SK-N-SH (cell line): ENCODE measurements at regions not wholly inside any gene's neighbourhood (a gene's known extent, or its start where the extent isn't known, plus 50 kb on each side); places are given as distances from the start of the nearest gene placed in this dataset.

ENCODE experiments used
- CTCF ChIA-PET: fragments of 300-600, 350-600 bp; formaldehyde crosslinking; extraction: SDS; loops from one replicate; lab custom pipeline; 2021; lab: Yijun Ruan, JAX
- POLR2A ChIA-PET: fragments of 350-600 bp; sonication (Branson Sonifier 250); formaldehyde crosslinking; extraction: SDS; loops from one replicate; lab custom pipeline; 2020; ENCODE audit warnings: antibody characterized with exemption, inconsistent platforms; lab: Yijun Ruan, JAX
- DNase-seq: peaks from one replicate; pipeline ENCODE4 v3.0.0; 2012
- H2AFZ ChIP-seq: fragments of 200-600 bp; sonication (generic); 2 replicates; pipeline ENCODE4 v1.8.1; 2016; ENCODE audit warnings: antibody characterized with exemption, mild to moderate bottlenecking, low read depth
- H3F3A ChIP-seq: fragments of 200-600 bp; sonication (generic); replicated peaks from 2 replicates; pipeline ENCODE3; 2016; ENCODE audit warnings: antibody characterized with exemption, mild to moderate bottlenecking; ENCODE audit not compliant: insufficient read depth
- H3K27ac ChIP-seq, 2 experiments: fragments of 200-500 bp in 1 of 2; fragments of 200-600 bp in 1 of 2; sonication (Bioruptor generic) in 1 of 2; sonication (generic), shearing (Covaris generic) in 1 of 2; 2 replicates each; pipeline versions ENCODE4 v1.5.1 to v1.6.1; 2014 to 2016; ENCODE audit warnings: low read depth in 2 of 2, inconsistent platforms in 1 of 2, low read length in 1 of 2, mild to moderate bottlenecking in 1 of 2, mixed read lengths in 1 of 2
- H3K27me3 ChIP-seq: fragments of 200-600 bp; sonication (generic), shearing (Covaris generic); 2 replicates; pipeline ENCODE4 v1.6.1; 2016; ENCODE audit warnings: mixed run types; ENCODE audit not compliant: insufficient read depth
- H3K36me3 ChIP-seq, 2 experiments: fragments of 200-500 bp in 1 of 2; fragments of 200-600 bp in 1 of 2; sonication (Bioruptor generic) in 1 of 2; sonication (generic) in 1 of 2; replicated peaks in 1 of 2; 2 replicates each; pipeline versions ENCODE3 to v1.5.1; 2014 to 2016; ENCODE audit warnings: low read length in 1 of 2, mild to moderate bottlenecking in 1 of 2; ENCODE audit not compliant: insufficient read depth in 2 of 2, control insufficient read depth in 1 of 2
- H3K4me1 ChIP-seq, 2 experiments: fragments of 200-500 bp in 1 of 2; fragments of 200-600 bp in 1 of 2; sonication (Bioruptor generic) in 1 of 2; sonication (generic), shearing (Covaris generic) in 1 of 2; 2 replicates each; pipeline versions ENCODE4 v1.5.1 to v1.6.1; 2014 to 2016; ENCODE audit warnings: low read depth in 1 of 2, low read length in 1 of 2, mixed run types in 1 of 2; ENCODE audit not compliant: insufficient read depth in 2 of 2, control insufficient read depth in 1 of 2
- H3K4me2 ChIP-seq: fragments of 200-600 bp; sonication (generic), shearing (Covaris generic); 2 replicates; pipeline ENCODE4 v1.6.1; 2017; ENCODE audit warnings: mixed run types
- H3K4me3 ChIP-seq, 2 experiments: fragments of 200-500 bp in 1 of 2; fragments of 200-600 bp in 1 of 2; sonication (Bioruptor generic) in 1 of 2; sonication (generic), shearing (Covaris generic) in 1 of 2; 2 replicates each; pipeline versions ENCODE4 v1.5.1 to v1.8.1; 2014 to 2016; ENCODE audit warnings: low read depth in 2 of 2, inconsistent platforms in 1 of 2, low read length in 1 of 2, mild to moderate bottlenecking in 1 of 2, mixed read lengths in 1 of 2, moderate library complexity in 1 of 2
- H3K79me2 ChIP-seq: fragments of 200-600 bp; sonication (generic); 2 replicates; pipeline ENCODE4 v1.8.1; 2017; ENCODE audit warnings: mild to moderate bottlenecking; ENCODE audit not compliant: insufficient read depth
- H3K9ac ChIP-seq: fragments of 200-600 bp; sonication (generic); 2 replicates; pipeline ENCODE4 v1.6.1; 2017; ENCODE audit warnings: mixed run types
- H3K9me2 ChIP-seq: fragments of 200-600 bp; sonication (generic); 2 replicates; pipeline ENCODE4 v1.6.1; 2017; ENCODE audit warnings: mixed run types
- H3K9me3 ChIP-seq: fragments of 200-600 bp; sonication (generic); 2 replicates; pipeline ENCODE4 v1.6.1; 2017; ENCODE audit warnings: mixed run types, mild to moderate bottlenecking, moderate library complexity
- H4K20me1 ChIP-seq: fragments of 200-600 bp; sonication (generic); 2 replicates; pipeline ENCODE4 v1.6.1; 2017; ENCODE audit warnings: mild to moderate bottlenecking, mixed run types; ENCODE audit not compliant: insufficient read depth
- CHD2 ChIP-seq: fragments of 150-350 bp; IDR thresholded peaks from 2 replicates; pipeline ENCODE4 v1.6.1; 2018; ENCODE audit warnings: low read length; ENCODE audit not compliant: partially characterized antibody
- CTCF ChIP-seq: fragments of 200-600 bp; sonication (generic); IDR thresholded peaks from 2 replicates; pipeline ENCODE4 v1.6.1; 2017; ENCODE audit warnings: antibody characterized with exemption, mild to moderate bottlenecking, moderate library complexity
- ELF1 ChIP-seq: IDR thresholded peaks from 2 replicates; pipeline ENCODE4 v1.4.0; 2012
- EP300 ChIP-seq, 2 experiments: IDR thresholded peaks; 2 replicates each; pipeline versions ENCODE4 v1.4.0 to v1.6.1; 2012; ENCODE audit warnings: borderline replicate concordance in 1 of 2, low read depth in 1 of 2, low read length in 1 of 2
- EZH2phosphoT487 ChIP-seq: fragments of 200-600 bp; sonication (generic); IDR thresholded peaks from 2 replicates; pipeline ENCODE4 v1.6.1; 2017; ENCODE audit warnings: low read depth, mixed run types, mild to moderate bottlenecking, antibody characterized with exemption, moderate library complexity, borderline replicate concordance
- FOXM1 ChIP-seq: IDR thresholded peaks from 2 replicates; pipeline ENCODE4 v1.4.0; 2012; ENCODE audit warnings: low read depth, mild to moderate bottlenecking
- IRF3 ChIP-seq: fragments of 150-350 bp; IDR thresholded peaks from 2 replicates; pipeline ENCODE4 v1.6.1; 2016; ENCODE audit warnings: mild to moderate bottlenecking, low read depth, low read length
- JUND ChIP-seq: IDR thresholded peaks from 2 replicates; pipeline ENCODE4 v1.4.0; 2012
- MAX ChIP-seq: IDR thresholded peaks from 2 replicates; pipeline ENCODE4 v1.4.0; 2012; ENCODE audit warnings: low read depth
- MXI1 ChIP-seq: IDR thresholded peaks from 2 replicates; pipeline ENCODE4 v1.6.1; 2012; ENCODE audit warnings: mild to moderate bottlenecking, low read depth, low read length, improper control_type of control experiment
- NFIC ChIP-seq: IDR thresholded peaks from 2 replicates; pipeline ENCODE4 v1.4.0; 2012; ENCODE audit warnings: borderline replicate concordance
- NRF1 ChIP-seq: IDR thresholded peaks from 2 replicates; pipeline ENCODE4 v1.6.1; 2012; ENCODE audit warnings: low read depth, mild to moderate bottlenecking, low read length
- PBX3 ChIP-seq: IDR thresholded peaks from 2 replicates; pipeline ENCODE4; 2012
- RAD21 ChIP-seq: IDR thresholded peaks from 2 replicates; pipeline ENCODE4 v1.6.1; 2012; ENCODE audit warnings: mild to moderate bottlenecking, low read length
- RCOR1 ChIP-seq: fragments of 150-350 bp; IDR thresholded peaks from 2 replicates; pipeline ENCODE4 v1.6.1; 2017; ENCODE audit warnings: antibody characterized with exemption, low read length
- RFX5 ChIP-seq: IDR thresholded peaks from 2 replicates; pipeline ENCODE4 v1.6.1; 2012; ENCODE audit warnings: mild to moderate bottlenecking, improper control_type of control experiment, low read length
- TCF12 ChIP-seq: IDR thresholded peaks from 2 replicates; pipeline ENCODE4 v1.4.0; 2012
- TEAD4 ChIP-seq: IDR thresholded peaks from 2 replicates; pipeline ENCODE4 v1.4.0; 2012; ENCODE audit warnings: mild to moderate bottlenecking, borderline replicate concordance; ENCODE audit not compliant: insufficient read depth
- USF1 ChIP-seq: IDR thresholded peaks from 2 replicates; pipeline ENCODE4 v1.4.0; 2012; ENCODE audit warnings: low read depth, borderline replicate concordance
- YY1 ChIP-seq: IDR thresholded peaks from 2 replicates; pipeline ENCODE4 v1.4.0; 2012; ENCODE audit warnings: low read depth, mild to moderate bottlenecking
- WGBS: methylation state at CpG from one replicate; pipeline ENCODE4 v1.1.6; 2017; ENCODE audit warnings: low lambda C conversion rate; 5-methylcytosine and 5-hydroxymethylcytosine counted together

- H3K27ac ChIP-seq = no peak overlapping the region; a peak in 1 of 4 replicates
- CTCF ChIA-PET = interaction anchor here (1.0 to 1.4 kb wide), 3 partner anchors 12 to 361 kb away, joined by 3 to 4 read pairs (median 3); no protein-coding TSS in a partner anchor
These were observed 122.7 kb upstream of the FAM78B start for GRCh38 chr1:166289309-166290050.

GRCh38 chr1:166295656-166296055, 128.9 kb upstream of the FAM78B start:
- 9% methylated on average over 1 of the region's 1 CpG for WGBS
- H3K27me3 ChIP-seq = no peaks in the 10 kb centered on the region
- H3K4me2 ChIP-seq = no peak overlapping the region
- H3K9me2 ChIP-seq = no peaks in the 10 kb centered on the region
- no peaks in the 10 kb centered on the region for H3F3A ChIP-seq
- H2AFZ ChIP-seq = no peak overlapping the region
- no peak overlapping the region for H3K4me3 ChIP-seq
- H3K79me2 ChIP-seq = no peaks in the 10 kb centered on the region
- TF ChIP-seq YY1 (no peak), RCOR1 (no peak), RAD21 (no peak), CTCF (no peak), FOXM1 (no peak), MXI1 (no peak), EP300 (IDR thresholded peaks at IDR 0.05; ENCODE audit: borderline replicate concordance in 1 of 2, low read depth in 1 of 2, low read length in 1 of 2) (no peak), USF1 (no peak), PBX3 (no peak), NFIC (no peak), IRF3 (no peak), TEAD4 (no peak)
- no peak for DNase-seq
- no peak overlapping the region for H3K27ac ChIP-seq
- H3K9me3 ChIP-seq = no peaks in the 10 kb centered on the region; the same call in 1 of the 2 replicates
- H3K4me1 ChIP-seq = no peaks in the 10 kb centered on the region
- CTCF ChIA-PET = no interaction called here
- no peaks in the 10 kb centered on the region for H4K20me1 ChIP-seq
- no peak overlapping the region for H3K9ac ChIP-seq
- POLR2A ChIA-PET = no interaction called here
- no peaks in the 10 kb centered on the region for H3K36me3 ChIP-seq

More at GRCh38 chr1:166289309-166290050, 122.7 kb upstream of the FAM78B start:
- POLR2A ChIA-PET = no interaction called here
- WGBS = 19% methylated on average over 4 of the region's 4 CpGs
- Histone ChIP-seq H3K4me2 (no peak overlapping the region), H3F3A (no peaks in the 10 kb centered on the region), H3K27me3 (no peaks in the 10 kb centered on the region), H3K79me2 (no peaks in the 10 kb centered on the region), H3K9me2 (no peaks in the 10 kb centered on the region), H4K20me1 (no peaks in the 10 kb centered on the region), H3K9ac (no peak overlapping the region), H3K9me3 (no peaks in the 10 kb centered on the region; the same call in 1 of the 2 replicates), H3K4me1 (peaks cover 0 to 18% of the 10 kb centered on the region in 2 experiments; a peak in 2 of 4 replicates), H2AFZ (no peak overlapping the region), H3K36me3 (no peaks in the 10 kb centered on the region), H3K4me3 (no peak overlapping the region)
- no peak for DNase-seq
- no peak for TF ChIP-seq RAD21
- TF ChIP-seq MAX = no peak
- TF ChIP-seq ELF1 = no peak
- TF ChIP-seq NFIC = no peak
- no peak for TF ChIP-seq CHD2
- TF ChIP-seq FOXM1 = no peak
- no peak for TF ChIP-seq EZH2phosphoT487
- TF ChIP-seq NRF1 = no peak
- no peak for TF ChIP-seq RFX5
- TF ChIP-seq JUND = no peak
- TF ChIP-seq TCF12 = no peak
